ENCODE measurements at regions not wholly inside any gene's neighbourhood (a gene's known extent, or its start where the extent isn't known, plus 50 kb on each side); places are given as distances from the start of the nearest gene placed in this dataset.

- no peak for TF ChIP-seq CTCF (conservative IDR thresholded peaks at IDR 0.05; ENCODE audit: low read depth, low read length)
- H3K4me3 ChIP-seq (ENCODE audit: low read length) = no peak overlapping the region
- no peak for DNase-seq (ENCODE audit: low read depth)
Measured at GRCh38 chr17:72205822-72206221, 85.0 kb downstream of the SOX9 start.

- H3K4me3 ChIP-seq (ENCODE audit: low read length) = no peak overlapping the region
- no peak for TF ChIP-seq CTCF (conservative IDR thresholded peaks at IDR 0.05; ENCODE audit: low read depth, low read length)
- DNase-seq (ENCODE audit: low read depth) = no peak
Measured at GRCh38 chr17:72206376-72206775, 85.6 kb downstream of the SOX9 start.

GRCh38 chr17:72208832-72209231 is 88.0 kb downstream of the SOX9 start:
- H3K4me3 ChIP-seq (ENCODE audit: low read length) = no peak overlapping the region
- no peak for TF ChIP-seq CTCF (conservative IDR thresholded peaks at IDR 0.05; ENCODE audit: low read depth, low read length)

GRCh38 chr17:72212041-72212440 is 91.2 kb downstream of the SOX9 start:
- no peak for DNase-seq (ENCODE audit: low read depth)
- no peak for TF ChIP-seq CTCF (conservative IDR thresholded peaks at IDR 0.05; ENCODE audit: low read depth, low read length)
- H3K4me3 ChIP-seq (ENCODE audit: low read length) = no peak overlapping the region

More at GRCh38 chr17:72208832-72209231, 88.0 kb downstream of the SOX9 start:
- DNase-seq (ENCODE audit: low read depth) = no peak

GRCh38 chr17:72215490-72215889 is 94.7 kb downstream of the SOX9 start:
- H3K4me3 ChIP-seq (ENCODE audit: low read length) = no peak overlapping the region
- TF ChIP-seq CTCF (conservative IDR thresholded peaks at IDR 0.05; ENCODE audit: low read depth, low read length) = no peak
- no peak for DNase-seq (ENCODE audit: low read depth)

- no peak overlapping the region for H3K4me3 ChIP-seq (ENCODE audit: low read length)
- TF ChIP-seq CTCF (conservative IDR thresholded peaks at IDR 0.05; ENCODE audit: low read depth, low read length) = no peak
- no peak for DNase-seq (ENCODE audit: low read depth)
Measured at GRCh38 chr17:72215928-72216327, 95.1 kb downstream of the SOX9 start.

GRCh38 chr17:72219137-72219823 is 98.5 kb downstream of the SOX9 start:
- no peak for TF ChIP-seq CTCF (conservative IDR thresholded peaks at IDR 0.05; ENCODE audit: low read depth, low read length)
- peak; percentile 42 for DNase-seq (ENCODE audit: low read depth)
- H3K4me3 ChIP-seq (ENCODE audit: low read length) = peak overlapping the region; percentile 44
